ENCODE measurements at regions not wholly inside any gene's neighbourhood (a gene's known extent, or its start where the extent isn't known, plus 50 kb on each side); places are given as distances from the start of the nearest gene placed in this dataset.

GRCh38 chr5:3025392-3025791, 273.9 kb upstream of the IRX2 start:
- no peak for DNase-seq
- H3K27me3 ChIP-seq (replicated peaks; ENCODE audit: insufficient read depth), result no peaks in the 10 kb centered on the region
- H2AFZ ChIP-seq, result no peak overlapping the region
- H4K20me1 ChIP-seq (ENCODE audit: insufficient read depth), result no peaks in the 10 kb centered on the region
- no peaks in the 10 kb centered on the region for H3K79me2 ChIP-seq (ENCODE audit: insufficient read depth)
- no peaks in the 10 kb centered on the region for H3K9me2 ChIP-seq (ENCODE audit: insufficient read depth)
- no peak overlapping the region for H3K4me2 ChIP-seq (ENCODE audit: unreplicated experiment)
- TF ChIP-seq EZH2 (IDR thresholded peaks at IDR 0.05; ENCODE audit: insufficient read depth, poor library complexity, severe bottlenecking) (no peak), EZH2phosphoT487 (IDR thresholded peaks at IDR 0.05; ENCODE audit: insufficient read depth, low read depth) (no peak)
- H3K36me3 ChIP-seq (ENCODE audit: low read depth), result no peaks in the 10 kb centered on the region
- no peak overlapping the region for H3K4me3 ChIP-seq
- no peaks in the 10 kb centered on the region for H3F3A ChIP-seq (ENCODE audit: insufficient read depth)
- 32 to 37% methylated on average over 11 of the region's 11 CpGs for WGBS, 2 experiments (ENCODE audit: low coverage in 1 of 2, low lambda C conversion rate in 2 of 2, missing lambda C conversion rate in 2 of 2)
- H3K9ac ChIP-seq, result no peak overlapping the region
- no peaks in the 10 kb centered on the region for H3K4me1 ChIP-seq (ENCODE audit: insufficient read depth)
- H3K27ac ChIP-seq, result no peak overlapping the region
- no peaks in the 10 kb centered on the region for H3K9me3 ChIP-seq (ENCODE audit: low read depth)
- in situ Hi-C loops (cut with MboI), result no loop called here

GRCh38 chr5:3024976-3025375, 273.5 kb upstream of the IRX2 start:
- Histone ChIP-seq H4K20me1 (ENCODE audit: insufficient read depth) (no peaks in the 10 kb centered on the region), H3K4me3 (no peak overlapping the region), H3K36me3 (ENCODE audit: low read depth) (no peaks in the 10 kb centered on the region), H3K4me2 (ENCODE audit: unreplicated experiment) (no peak overlapping the region), H3K4me1 (ENCODE audit: insufficient read depth) (no peaks in the 10 kb centered on the region), H3K9me3 (ENCODE audit: low read depth) (no peaks in the 10 kb centered on the region), H3K27ac (no peak overlapping the region), H3K27me3 (replicated peaks; ENCODE audit: insufficient read depth) (no peaks in the 10 kb centered on the region), H3K9ac (no peak overlapping the region), H3K9me2 (ENCODE audit: insufficient read depth) (no peaks in the 10 kb centered on the region), H2AFZ (no peak overlapping the region), H3K79me2 (ENCODE audit: insufficient read depth) (no peaks in the 10 kb centered on the region), H3F3A (ENCODE audit: insufficient read depth) (no peaks in the 10 kb centered on the region)
- in situ Hi-C loops (cut with MboI), result no loop called here
- 15 to 18% methylated on average over 6 of the region's 6 CpGs for WGBS, 2 experiments (ENCODE audit: low coverage in 1 of 2, low lambda C conversion rate in 2 of 2, missing lambda C conversion rate in 2 of 2)
- no peak for DNase-seq
- TF ChIP-seq EZH2 (IDR thresholded peaks at IDR 0.05; ENCODE audit: insufficient read depth, poor library complexity, severe bottlenecking) (no peak), EZH2phosphoT487 (IDR thresholded peaks at IDR 0.05; ENCODE audit: insufficient read depth, low read depth) (no peak)

- Histone ChIP-seq H3K79me2 (ENCODE audit: insufficient read depth) (no peaks in the 10 kb centered on the region), H3K27ac (no peak overlapping the region), H3K9me2 (ENCODE audit: insufficient read depth) (no peaks in the 10 kb centered on the region), H3F3A (ENCODE audit: insufficient read depth) (no peaks in the 10 kb centered on the region), H3K4me3 (no peak overlapping the region), H3K4me2 (ENCODE audit: unreplicated experiment) (no peak overlapping the region), H3K36me3 (ENCODE audit: low read depth) (no peaks in the 10 kb centered on the region), H3K9ac (no peak overlapping the region), H2AFZ (no peak overlapping the region), H3K9me3 (ENCODE audit: low read depth) (no peaks in the 10 kb centered on the region), H3K27me3 (replicated peaks; ENCODE audit: insufficient read depth) (no peaks in the 10 kb centered on the region), H4K20me1 (ENCODE audit: insufficient read depth) (no peaks in the 10 kb centered on the region), H3K4me1 (ENCODE audit: insufficient read depth) (no peaks in the 10 kb centered on the region)
- in situ Hi-C loops (cut with MboI), result no loop called here
- TF ChIP-seq EZH2 (IDR thresholded peaks at IDR 0.05; ENCODE audit: insufficient read depth, poor library complexity, severe bottlenecking) (no peak), EZH2phosphoT487 (IDR thresholded peaks at IDR 0.05; ENCODE audit: insufficient read depth, low read depth) (no peak)
- 16 to 23% methylated on average over 7 to 9 of the region's 9 CpGs for WGBS, 2 experiments (ENCODE audit: low coverage in 1 of 2, low lambda C conversion rate in 2 of 2, missing lambda C conversion rate in 2 of 2)
- DNase-seq, result no peak
These were observed 273.1 kb upstream of the IRX2 start for GRCh38 chr5:3024554-3024953.

GRCh38 chr5:3024126-3024525, 272.6 kb upstream of the IRX2 start:
- 29 to 36% methylated on average over 9 of the region's 9 CpGs for WGBS, 2 experiments (ENCODE audit: low coverage in 1 of 2, low lambda C conversion rate in 2 of 2, missing lambda C conversion rate in 2 of 2)
- no peak overlapping the region for H2AFZ ChIP-seq
- H3K36me3 ChIP-seq (ENCODE audit: low read depth), result no peaks in the 10 kb centered on the region

GRCh38 chr5:3023656-3024055, 272.2 kb upstream of the IRX2 start:
- H3K27me3 ChIP-seq (replicated peaks; ENCODE audit: insufficient read depth), result no peaks in the 10 kb centered on the region
- in situ Hi-C loops (cut with MboI), result no loop called here
- H4K20me1 ChIP-seq (ENCODE audit: insufficient read depth), result no peaks in the 10 kb centered on the region
- no peaks in the 10 kb centered on the region for H3F3A ChIP-seq (ENCODE audit: insufficient read depth)
- H3K9me2 ChIP-seq (ENCODE audit: insufficient read depth), result no peaks in the 10 kb centered on the region
- H2AFZ ChIP-seq, result no peak overlapping the region
- no peaks in the 10 kb centered on the region for H3K4me1 ChIP-seq (ENCODE audit: insufficient read depth)
- no peak overlapping the region for H3K9ac ChIP-seq
- H3K4me3 ChIP-seq, result no peak overlapping the region
- H3K27ac ChIP-seq, result no peak overlapping the region
- TF ChIP-seq EZH2phosphoT487 (IDR thresholded peaks at IDR 0.05; ENCODE audit: insufficient read depth, low read depth) (no peak), EZH2 (IDR thresholded peaks at IDR 0.05; ENCODE audit: insufficient read depth, poor library complexity, severe bottlenecking) (no peak)
- 52 to 59% methylated on average over 12 of the region's 12 CpGs for WGBS, 2 experiments (ENCODE audit: low coverage in 1 of 2, low lambda C conversion rate in 2 of 2, missing lambda C conversion rate in 2 of 2)
- no peak overlapping the region for H3K4me2 ChIP-seq (ENCODE audit: unreplicated experiment)
- H3K79me2 ChIP-seq (ENCODE audit: insufficient read depth), result no peaks in the 10 kb centered on the region
- no peaks in the 10 kb centered on the region for H3K36me3 ChIP-seq (ENCODE audit: low read depth)
- no peaks in the 10 kb centered on the region for H3K9me3 ChIP-seq (ENCODE audit: low read depth)
- no peak for DNase-seq

More at GRCh38 chr5:3024126-3024525, 272.6 kb upstream of the IRX2 start:
- Histone ChIP-seq H3K9me2 (ENCODE audit: insufficient read depth) (no peaks in the 10 kb centered on the region), H3K4me3 (no peak overlapping the region), H3K79me2 (ENCODE audit: insufficient read depth) (no peaks in the 10 kb centered on the region), H3K4me1 (ENCODE audit: insufficient read depth) (no peaks in the 10 kb centered on the region), H3K27me3 (replicated peaks; ENCODE audit: insufficient read depth) (no peaks in the 10 kb centered on the region), H3K27ac (no peak overlapping the region), H3K4me2 (ENCODE audit: unreplicated experiment) (no peak overlapping the region), H3F3A (ENCODE audit: insufficient read depth) (no peaks in the 10 kb centered on the region), H3K9me3 (ENCODE audit: low read depth) (no peaks in the 10 kb centered on the region), H4K20me1 (ENCODE audit: insufficient read depth) (no peaks in the 10 kb centered on the region), H3K9ac (no peak overlapping the region)
- DNase-seq, result no peak
- no peak for TF ChIP-seq EZH2phosphoT487 (IDR thresholded peaks at IDR 0.05; ENCODE audit: insufficient read depth, low read depth)
- no peak for TF ChIP-seq EZH2 (IDR thresholded peaks at IDR 0.05; ENCODE audit: insufficient read depth, poor library complexity, severe bottlenecking)
- in situ Hi-C loops (cut with MboI), result no loop called here

All from GM23248 (cell line).